ENCODE measurements at regions not wholly inside any gene's neighbourhood (a gene's known extent, or its start where the extent isn't known, plus 50 kb on each side); places are given as distances from the start of the nearest gene placed in this dataset.
"Not testable (repeated sequence)": the region's sequence is repeated elsewhere in the genome, so short reads cannot be mapped to it uniquely, and the experiment has no call there.

- Histone ChIP-seq H3K4me3 (ENCODE audit: severe bottlenecking) (no peak overlapping the region), H3K9me3 (ENCODE audit: severe bottlenecking) (no peaks in the 10 kb centered on the region), H3K4me1 (ENCODE audit: insufficient read depth, poor library complexity, severe bottlenecking) (no peaks in the 10 kb centered on the region), H3K27me3 (ENCODE audit: insufficient read depth, poor library complexity, severe bottlenecking) (no peaks in the 10 kb centered on the region), H3K36me3 (ENCODE audit: low read depth) (no peaks in the 10 kb centered on the region), H3K27ac (ENCODE audit: poor library complexity, severe bottlenecking) (no peak overlapping the region)
- TF ChIP-seq, protein P1, sequence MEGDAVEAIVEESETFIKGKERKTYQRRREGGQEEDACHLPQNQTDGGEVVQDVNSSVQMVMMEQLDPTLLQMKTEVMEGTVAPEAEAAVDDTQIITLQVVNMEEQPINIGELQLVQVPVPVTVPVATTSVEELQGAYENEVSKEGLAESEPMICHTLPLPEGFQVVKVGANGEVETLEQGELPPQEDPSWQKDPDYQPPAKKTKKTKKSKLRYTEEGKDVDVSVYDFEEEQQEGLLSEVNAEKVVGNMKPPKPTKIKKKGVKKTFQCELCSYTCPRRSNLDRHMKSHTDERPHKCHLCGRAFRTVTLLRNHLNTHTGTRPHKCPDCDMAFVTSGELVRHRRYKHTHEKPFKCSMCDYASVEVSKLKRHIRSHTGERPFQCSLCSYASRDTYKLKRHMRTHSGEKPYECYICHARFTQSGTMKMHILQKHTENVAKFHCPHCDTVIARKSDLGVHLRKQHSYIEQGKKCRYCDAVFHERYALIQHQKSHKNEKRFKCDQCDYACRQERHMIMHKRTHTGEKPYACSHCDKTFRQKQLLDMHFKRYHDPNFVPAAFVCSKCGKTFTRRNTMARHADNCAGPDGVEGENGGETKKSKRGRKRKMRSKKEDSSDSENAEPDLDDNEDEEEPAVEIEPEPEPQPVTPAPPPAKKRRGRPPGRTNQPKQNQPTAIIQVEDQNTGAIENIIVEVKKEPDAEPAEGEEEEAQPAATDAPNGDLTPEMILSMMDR (IDR thresholded peaks at IDR 0.05; ENCODE audit: poor library complexity, severe bottlenecking) = no peak
- ATAC-seq (ENCODE audit: low read depth) (no peak), DNase-seq (ENCODE audit: low spot score) (no peak)
Observed at GRCh38 chr12:76936275-76937193, 57.7 kb upstream of the CSRP2 start.

GRCh38 chr12:76933392-76933791 lies 54.6 kb upstream of the CSRP2 start:
- H3K9me3 ChIP-seq (ENCODE audit: severe bottlenecking); DNase-seq (ENCODE audit: low spot score); H3K27me3 ChIP-seq (ENCODE audit: insufficient read depth, poor library complexity, severe bottlenecking); H3K4me3 ChIP-seq (ENCODE audit: severe bottlenecking); H3K36me3 ChIP-seq (ENCODE audit: low read depth); H3K27ac ChIP-seq (ENCODE audit: poor library complexity, severe bottlenecking); ATAC-seq (ENCODE audit: low read depth); H3K4me1 ChIP-seq (ENCODE audit: insufficient read depth, poor library complexity, severe bottlenecking): not testable (repeated sequence)

DNA sequence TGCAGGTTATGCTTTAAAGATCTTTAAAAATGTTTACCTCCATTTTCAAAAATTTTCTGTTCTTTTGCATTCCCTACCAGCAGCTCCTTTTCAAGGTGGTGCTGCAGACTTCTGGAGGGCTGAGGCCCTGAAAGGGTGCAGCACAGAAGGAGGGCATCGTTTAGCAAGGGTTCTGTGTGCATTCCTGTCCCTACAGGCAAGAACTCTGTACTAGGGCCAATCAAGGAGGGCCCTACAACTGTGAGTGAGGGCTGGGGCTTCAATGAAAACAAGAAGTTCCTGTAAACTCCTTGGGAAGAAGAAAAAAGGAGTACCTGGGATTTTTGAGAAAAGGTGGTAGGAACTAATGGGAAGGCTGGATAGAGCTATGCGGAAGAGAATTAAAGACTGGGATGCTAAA lies 50.7 kb upstream of the CSRP2 start:
- H3K4me3 ChIP-seq (ENCODE audit: severe bottlenecking) = no peak overlapping the region
- TF ChIP-seq, protein P1 (IDR thresholded peaks at IDR 0.05; ENCODE audit: poor library complexity, severe bottlenecking) = no peak
- H3K27ac ChIP-seq (ENCODE audit: poor library complexity, severe bottlenecking) = no peak overlapping the region
- no peaks in the 10 kb centered on the region for H3K4me1 ChIP-seq (ENCODE audit: insufficient read depth, poor library complexity, severe bottlenecking)
- H3K27me3 ChIP-seq (ENCODE audit: insufficient read depth, poor library complexity, severe bottlenecking) = no peaks in the 10 kb centered on the region
- ATAC-seq (ENCODE audit: low read depth) (no peak), DNase-seq (ENCODE audit: low spot score) (no peak)
- H3K9me3 ChIP-seq (ENCODE audit: severe bottlenecking) = no peaks in the 10 kb centered on the region
- H3K36me3 ChIP-seq (ENCODE audit: low read depth) = no peaks in the 10 kb centered on the region

Data from RWPE2 (cell line).